SHP77 (cell line): ENCODE measurements at regions not wholly inside any gene's neighbourhood (a gene's known extent, or its start where the extent isn't known, plus 50 kb on each side); places are given as distances from the start of the nearest gene placed in this dataset.

Experiments
- DNase-seq, 2 experiments: peaks; one replicate each; lab custom pipeline; 2025; lab: John Stamatoyannopoulos, UW

- no peak for DNase-seq
These were observed 716.6 kb upstream of the TENM4 start for GRCh38 chr11:80157447-80157846.

GRCh38 chr11:80156062-80156461 is 715.2 kb upstream of the TENM4 start:
- DNase-seq, result no peak

- DNase-seq, result peak in 1 of 2 experiments; percentile 28
These were observed 714.7 kb upstream of the TENM4 start for GRCh38 chr11:80155412-80156017.

- DNase-seq, result no peak
These were observed 705.4 kb upstream of the TENM4 start for GRCh38 chr11:80146232-80146631.

- no peak for DNase-seq
These were observed 704.2 kb upstream of the TENM4 start for GRCh38 chr11:80144897-80145594.

GRCh38 chr11:80136991-80137390 is 696.2 kb upstream of the TENM4 start:
- no peak for DNase-seq

GRCh38 chr11:80129396-80129795 is 688.6 kb upstream of the TENM4 start:
- no peak for DNase-seq

- no peak for DNase-seq
These were observed 681.4 kb upstream of the TENM4 start for GRCh38 chr11:80122211-80122610.

GRCh38 chr11:80118073-80118472 is 677.2 kb upstream of the TENM4 start:
- no peak for DNase-seq

GRCh38 chr11:80116796-80117195 is 676.0 kb upstream of the TENM4 start:
- DNase-seq, result no peak

GRCh38 chr11:80109652-80110051 is 668.8 kb upstream of the TENM4 start:
- DNase-seq, result no peak

GRCh38 chr11:80109031-80109430 is 668.2 kb upstream of the TENM4 start:
- no peak for DNase-seq

- DNase-seq, result no peak
These were observed 666.6 kb upstream of the TENM4 start for GRCh38 chr11:80107415-80107814.

- DNase-seq, result no peak
These were observed 663.4 kb upstream of the TENM4 start for GRCh38 chr11:80104191-80104590.

GRCh38 chr11:80103142-80103859 is 662.5 kb upstream of the TENM4 start:
- no peak for DNase-seq

GRCh38 chr11:80097146-80097545 is 656.3 kb upstream of the TENM4 start:
- no peak for DNase-seq

GRCh38 chr11:80096736-80097135 is 655.9 kb upstream of the TENM4 start:
- DNase-seq, result no peak

- no peak for DNase-seq
These were observed 645.7 kb upstream of the TENM4 start for GRCh38 chr11:80086496-80087055.

GRCh38 chr11:80085563-80085962 is 644.7 kb upstream of the TENM4 start:
- no peak for DNase-seq

GRCh38 chr11:80084608-80085007 is 643.8 kb upstream of the TENM4 start:
- DNase-seq, result no peak

- DNase-seq, result no peak
These were observed 642.7 kb upstream of the TENM4 start for GRCh38 chr11:80083531-80083951.

- DNase-seq, result no peak
These were observed 641.6 kb upstream of the TENM4 start for GRCh38 chr11:80082406-80082805.

GRCh38 chr11:80077113-80077512 is 636.3 kb upstream of the TENM4 start:
- DNase-seq, result no peak
